ENCODE measurements at regions not wholly inside any gene's neighbourhood (a gene's known extent, or its start where the extent isn't known, plus 50 kb on each side); places are given as distances from the start of the nearest gene placed in this dataset.
"Not testable (repeated sequence)": the region's sequence is repeated elsewhere in the genome, so short reads cannot be mapped to it uniquely, and the experiment has no call there.

- intact Hi-C loops (cut with DNase I), result no loop called here
- no peak for DNase-seq
Observed at GRCh38 chr17:31752584-31752983, 106.5 kb downstream of the COPRS start.

DNA sequence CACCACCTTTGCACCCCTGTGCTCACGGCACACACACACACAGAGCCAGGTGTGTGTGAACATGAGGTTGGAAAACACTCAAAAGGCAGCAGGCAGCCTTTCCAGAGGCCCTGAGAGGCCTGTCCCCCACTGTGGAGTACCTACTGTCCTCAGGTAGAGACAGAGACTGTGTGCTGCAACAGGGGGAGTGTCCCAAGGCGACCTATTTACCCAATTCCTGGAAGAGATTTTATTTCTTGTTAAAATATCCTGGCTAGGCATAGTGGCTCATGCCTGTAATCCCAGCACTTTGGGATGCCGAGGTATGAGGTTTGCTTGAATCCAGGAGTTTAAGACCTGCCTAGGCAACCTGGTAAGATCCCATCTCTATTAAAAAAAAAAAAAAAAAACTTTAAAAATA is 108.5 kb downstream of the COPRS start:
- no peak for DNase-seq
- intact Hi-C loops (cut with DNase I), result no loop called here

GRCh38 chr17:31748881-31749280 is 110.2 kb downstream of the COPRS start:
- DNase-seq, result no peak
- intact Hi-C loops (cut with DNase I), result no loop called here

DNA sequence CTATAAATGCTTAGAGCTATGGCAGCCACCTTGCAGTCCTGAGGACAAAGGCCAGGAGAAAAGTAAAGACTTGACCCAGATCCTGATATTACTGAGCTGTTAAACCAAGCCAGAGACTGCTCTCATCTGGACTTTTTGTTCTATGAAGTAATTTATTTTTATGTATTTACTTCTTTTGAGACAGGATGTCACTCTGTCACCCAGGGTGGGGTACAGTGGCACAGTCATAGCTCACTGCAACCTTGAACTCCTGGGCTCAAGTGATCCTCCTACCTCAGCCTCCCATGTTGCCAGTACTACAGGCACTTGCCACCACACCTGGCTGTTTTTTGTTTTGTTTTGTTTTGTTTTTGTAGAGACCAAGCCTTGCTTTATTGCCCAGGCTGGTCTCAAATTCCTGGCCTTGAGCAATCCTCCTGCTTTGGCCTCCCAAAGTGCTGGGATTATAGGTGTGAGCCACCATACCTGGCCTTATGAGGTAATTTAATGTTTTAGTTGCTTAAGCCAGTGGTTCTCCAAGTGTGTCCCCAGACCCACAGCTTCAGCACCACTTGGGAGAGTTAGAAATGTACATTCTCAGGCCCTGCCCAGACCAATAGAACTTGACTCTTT is 112.1 kb downstream of the COPRS start:
- DNase-seq, result no peak
- intact Hi-C loops (cut with DNase I), result no loop called here

GRCh38 chr17:31745964-31746600 is 113.0 kb downstream of the COPRS start:
- intact Hi-C loops (cut with DNase I), result no loop called here
- DNase-seq, result no peak

- DNase-seq, result no peak
- intact Hi-C loops (cut with DNase I), result no loop called here
Observed at GRCh38 chr17:31744511-31744951, 114.5 kb downstream of the COPRS start.

DNA sequence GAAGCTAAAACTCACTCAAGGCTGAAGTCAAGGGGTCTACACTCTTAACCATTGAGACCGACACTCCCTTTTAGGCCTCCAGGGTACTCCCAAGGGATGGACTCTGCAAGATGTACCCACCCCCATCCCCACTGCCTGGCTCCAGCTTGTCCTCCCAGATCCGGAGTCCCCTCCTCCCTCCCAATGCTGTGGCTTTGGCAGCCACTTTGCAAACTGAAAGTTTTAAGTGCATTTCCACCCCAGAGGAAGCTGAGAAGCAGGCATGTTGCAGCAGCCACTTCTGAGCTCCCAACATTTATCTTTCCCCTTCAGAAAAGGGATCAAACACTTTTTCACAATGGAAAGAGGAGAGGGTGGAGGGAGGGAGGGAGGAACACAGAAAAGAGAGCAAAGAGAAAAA is 115.2 kb downstream of the COPRS start:
- intact Hi-C loops (cut with DNase I), result no loop called here
- no peak for DNase-seq

- intact Hi-C loops (cut with DNase I), result no loop called here
- no peak for DNase-seq
Observed at GRCh38 chr17:31741371-31741770, 117.7 kb downstream of the COPRS start.

GRCh38 chr17:31740611-31741082 is 118.4 kb downstream of the COPRS start:
- DNase-seq, result no peak

GRCh38 chr17:31738996-31739699 is 119.9 kb downstream of the COPRS start:
- intact Hi-C loops (cut with DNase I), result no loop called here
- DNase-seq, result no peak

More at GRCh38 chr17:31740611-31741082, 118.4 kb downstream of the COPRS start:
- intact Hi-C loops (cut with DNase I), result no loop called here

GRCh38 chr17:31738488-31738887 is 120.6 kb downstream of the COPRS start:
- intact Hi-C loops (cut with DNase I), result no loop called here
- no peak for DNase-seq

DNA sequence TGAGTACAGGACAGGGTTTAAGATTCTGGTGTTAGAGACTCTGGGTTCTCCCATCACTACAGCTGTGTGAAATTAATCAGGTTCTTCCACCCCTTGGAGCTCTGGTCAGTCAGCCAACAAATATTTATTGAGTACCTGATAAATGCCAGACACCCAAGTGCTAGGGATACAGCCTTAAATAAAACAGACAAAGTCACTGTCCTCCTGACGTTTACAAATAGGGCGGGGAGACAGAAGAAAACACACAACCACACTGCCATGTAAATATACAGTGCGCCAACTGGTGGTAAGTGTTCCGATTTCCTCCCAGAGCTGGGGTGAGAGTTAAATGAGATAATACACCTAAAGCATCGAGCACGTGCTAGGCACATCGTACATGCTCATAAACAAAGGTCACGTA is 121.0 kb downstream of the COPRS start:
- no peak for DNase-seq
- intact Hi-C loops (cut with DNase I), result no loop called here

- intact Hi-C loops (cut with DNase I), result no loop called here
- DNase-seq, result no peak
Observed at GRCh38 chr17:31736855-31737625, 122.0 kb downstream of the COPRS start.

GRCh38 chr17:31733326-31733725 is 125.7 kb downstream of the COPRS start:
- intact Hi-C loops (cut with DNase I), result no loop called here
- DNase-seq, result no peak

GRCh38 chr17:31731585-31732154 is 127.4 kb downstream of the COPRS start:
- DNase-seq; intact Hi-C loops (cut with DNase I): not testable (repeated sequence)

- intact Hi-C loops (cut with DNase I), result no loop called here
- DNase-seq, result no peak
Observed at GRCh38 chr17:31731118-31731517, 127.9 kb downstream of the COPRS start.

DNA sequence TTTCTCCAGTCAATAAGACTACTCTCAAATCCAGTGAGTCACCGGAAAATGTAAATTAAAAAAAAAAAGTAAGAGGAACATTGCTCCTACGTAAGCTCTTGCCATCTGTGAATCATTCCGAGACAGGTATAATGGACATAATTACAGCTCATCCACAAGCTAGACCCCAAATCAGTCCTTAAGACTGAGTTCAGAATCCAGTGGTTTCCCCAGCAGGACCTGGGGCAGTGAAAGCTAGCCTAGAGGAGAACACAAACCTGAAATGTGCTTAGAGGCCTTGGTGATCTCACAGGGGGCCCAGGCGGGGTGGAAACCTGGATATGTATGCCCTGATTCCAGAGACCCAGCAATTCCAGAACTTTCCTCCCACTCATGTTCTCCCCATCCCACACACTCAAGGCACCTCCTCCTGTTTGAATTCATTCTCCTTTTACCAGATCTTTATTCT is 132.0 kb downstream of the COPRS start:
- intact Hi-C loops (cut with DNase I), result no loop called here
- peak in 1 of 10 donors; percentile 39 for DNase-seq

DNA sequence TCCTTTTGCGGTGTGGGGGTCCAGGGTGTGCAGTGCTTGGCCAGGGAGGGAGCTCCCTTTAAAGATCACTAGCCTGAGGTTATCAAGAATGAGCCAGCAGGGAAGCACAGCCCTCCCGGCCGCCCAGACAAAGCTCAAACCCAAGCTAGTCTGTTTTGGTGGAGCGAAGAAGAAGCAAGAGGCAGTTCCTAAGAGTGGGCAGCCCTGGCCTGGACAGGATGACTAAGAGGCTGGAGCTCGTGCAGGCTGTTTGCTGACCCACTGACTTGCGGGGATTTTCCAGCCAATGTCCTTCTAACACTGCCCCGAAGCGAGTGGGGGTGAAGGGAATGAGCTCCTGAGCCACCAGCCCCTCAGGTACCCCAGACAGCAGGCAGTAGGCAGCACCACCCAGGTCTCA is 134.4 kb downstream of the COPRS start:
- intact Hi-C loops (cut with DNase I), result no loop called here
- no peak for DNase-seq

DNA sequence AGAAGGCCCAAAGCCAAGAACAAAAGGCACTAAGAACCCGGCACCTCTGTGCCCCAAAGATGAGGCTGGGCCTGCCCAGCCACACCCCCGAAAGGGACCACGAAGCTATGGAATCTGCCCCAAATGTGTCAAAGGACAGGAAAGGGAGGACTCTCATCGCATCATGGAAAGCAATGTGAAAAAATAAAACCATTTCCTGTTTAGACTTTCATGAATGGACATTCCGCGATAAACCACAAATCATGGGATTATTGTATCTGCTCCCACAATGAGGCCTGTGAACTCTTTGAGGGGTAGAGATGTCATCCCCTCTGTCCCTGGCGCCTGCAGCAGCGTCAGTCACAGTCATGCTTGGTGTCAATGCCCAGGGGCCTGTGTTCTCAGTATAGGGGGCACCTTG is 135.0 kb downstream of the COPRS start:
- no peak for DNase-seq

GRCh38 chr17:31722251-31723056 is 136.6 kb downstream of the COPRS start:
- intact Hi-C loops (cut with DNase I), result no loop called here
- no peak for DNase-seq

More for the DNA sequence above, 135.0 kb downstream of the COPRS start:
- intact Hi-C loops (cut with DNase I), result no loop called here
